Left colon (tissue), 2 donors: ENCODE measurements at regions not wholly inside any gene's neighbourhood (a gene's known extent, or its start where the extent isn't known, plus 50 kb on each side); places are given as distances from the start of the nearest gene placed in this dataset.

Experiments
- ATAC-seq: fragments of 200-7000 bp; cut with Tn5 transposase; one replicate; pipeline ENCODE4 v1.9.1; 2020; ENCODE audit warnings: mild to moderate bottlenecking, moderate library complexity
- DNase-seq, 2 donors: peaks; one replicate each; pipeline ENCODE4 v3.0.0-alpha.2; 2020
- intact Hi-C, 2 donors: fragments of 100-400 bp; cut with DNase I in 1 of 2; cut with micrococcal nuclease in 1 of 2; formaldehyde crosslinking; loops; one replicate each; pipeline versions ENCODE4 v1.11.2 to v1.14.0; 2022; cut with DNase I, micrococcal nuclease
- donor health status: DM: no; HTN: no; CAD: no.
- donor health status: DM: yes; HTN: yes; CAD: no.

DNA sequence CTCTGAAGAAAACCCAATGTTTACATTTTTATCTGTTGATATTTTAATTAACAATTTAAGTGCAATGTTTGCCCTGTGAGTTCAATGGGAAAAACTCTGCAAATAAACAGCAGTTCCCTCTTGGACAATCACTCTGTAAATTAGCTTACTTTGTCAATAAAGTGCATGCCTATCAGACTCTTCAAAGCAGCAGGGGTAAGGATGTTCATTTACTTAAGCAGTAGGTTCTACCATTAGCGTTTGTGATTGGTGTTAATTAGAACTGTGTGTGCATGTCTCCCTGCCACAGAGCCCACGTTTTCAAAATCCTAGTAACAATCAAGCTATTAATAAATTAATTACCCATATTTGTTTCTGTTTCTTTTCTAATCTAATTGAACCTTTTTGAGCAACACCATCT lies 1921.6 kb upstream of the WWC1 start:
- DNase-seq (no peak), ATAC-seq (no peak)
- intact Hi-C loops, result no loop called here

DNA sequence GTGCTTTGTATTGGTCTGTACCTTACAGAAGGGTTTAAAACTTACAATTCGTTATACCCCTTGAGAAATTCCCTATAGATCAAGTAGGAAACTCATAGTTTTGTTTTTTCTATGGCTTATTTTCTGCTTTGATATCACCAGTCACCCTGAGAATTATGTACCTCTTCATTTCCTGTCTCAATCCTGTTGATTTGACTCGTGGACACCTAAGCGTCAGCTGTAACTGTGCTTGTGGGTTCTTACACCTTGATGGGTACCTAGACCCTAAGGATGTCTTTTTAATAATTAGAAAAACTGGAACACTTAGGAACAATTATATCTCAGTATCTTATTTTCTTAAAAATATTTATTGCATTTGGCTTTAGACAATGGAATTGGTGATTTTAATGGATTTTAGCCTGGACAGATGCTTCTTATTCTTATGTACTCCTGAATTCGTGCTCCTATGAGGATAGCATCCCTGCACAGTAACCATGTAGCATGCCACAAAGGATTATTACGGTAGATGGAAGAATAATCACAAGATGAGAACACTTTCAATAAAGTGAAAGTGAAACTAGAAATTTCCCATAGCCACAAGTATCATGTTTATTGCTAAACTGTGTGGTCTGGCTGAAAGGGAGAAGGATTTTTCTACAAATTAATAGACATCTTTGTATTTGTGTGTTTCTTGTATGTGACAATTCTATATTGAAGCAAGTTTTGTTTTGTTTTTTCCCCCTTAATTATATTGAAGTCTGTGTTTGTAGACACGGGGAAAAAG lies 1920.3 kb upstream of the WWC1 start:
- DNase-seq, result no peak
- intact Hi-C loops, result no loop called here

DNA sequence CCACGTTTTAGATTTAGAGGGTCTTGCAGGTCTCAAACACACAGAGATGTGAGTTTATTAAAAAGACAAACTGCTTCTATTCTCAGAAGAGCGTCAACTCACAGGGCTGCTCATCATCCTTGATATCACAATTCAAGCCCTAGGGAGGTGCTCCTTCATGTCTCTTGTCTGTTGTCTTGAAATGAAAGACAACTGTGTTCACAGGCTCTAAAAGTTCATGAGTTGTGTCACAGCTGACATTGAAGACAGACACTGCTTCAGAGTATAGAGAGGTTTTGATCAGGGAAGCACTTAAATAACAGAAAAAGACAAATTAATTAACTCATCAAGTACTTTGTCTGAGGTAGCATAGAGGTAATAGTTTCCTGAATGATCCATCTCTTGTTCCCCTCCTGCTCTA lies 1917.6 kb upstream of the WWC1 start:
- no peak for DNase-seq
- ATAC-seq, result no peak
- intact Hi-C loops, result no loop called here

More for the DNA sequence above, 1920.3 kb upstream of the WWC1 start:
- ATAC-seq, result no peak

DNA sequence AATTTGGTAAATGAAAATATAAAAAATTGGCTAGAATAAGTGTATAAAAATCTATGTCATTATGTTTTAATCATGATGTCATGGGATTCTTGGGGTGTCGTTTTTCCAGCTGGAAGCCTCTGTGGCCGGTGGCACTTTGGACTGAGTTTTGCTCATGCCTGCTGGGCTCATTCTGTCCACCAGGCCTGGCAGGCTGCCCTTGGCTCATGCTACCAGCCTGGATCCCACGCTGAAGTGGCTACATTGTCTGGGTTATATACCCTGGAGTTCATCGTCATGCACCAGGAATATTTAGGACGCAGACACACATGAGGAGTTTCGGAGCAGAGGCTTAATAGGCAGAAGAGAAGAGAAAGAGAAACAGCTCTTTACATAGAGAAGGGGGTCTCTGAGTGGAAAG lies 1913.7 kb upstream of the WWC1 start:
- ATAC-seq (no peak), DNase-seq (no peak)
- intact Hi-C loops, result no loop called here

DNA sequence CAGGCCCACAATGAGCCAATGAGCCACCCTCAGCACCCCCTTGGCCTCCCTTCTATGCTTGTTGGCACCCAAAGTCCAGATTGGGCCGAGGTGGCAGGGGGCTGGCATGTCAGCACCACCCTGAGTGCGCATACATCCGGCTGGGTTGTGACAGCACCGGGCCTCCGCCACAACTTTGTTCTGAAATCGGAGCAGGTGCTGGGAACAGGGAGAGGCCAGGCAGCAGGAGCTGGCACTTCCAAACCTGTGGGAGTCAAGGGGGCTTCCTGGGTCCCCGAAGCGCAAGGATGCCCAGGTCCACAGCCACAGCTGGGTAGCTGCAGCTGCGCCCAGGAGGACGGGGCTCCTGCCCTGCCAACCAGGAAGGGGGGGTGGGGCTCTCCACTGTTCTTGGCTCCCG lies 1911.9 kb upstream of the WWC1 start:
- DNase-seq (no peak), ATAC-seq (no peak)
- intact Hi-C loops, result no loop called here

DNA sequence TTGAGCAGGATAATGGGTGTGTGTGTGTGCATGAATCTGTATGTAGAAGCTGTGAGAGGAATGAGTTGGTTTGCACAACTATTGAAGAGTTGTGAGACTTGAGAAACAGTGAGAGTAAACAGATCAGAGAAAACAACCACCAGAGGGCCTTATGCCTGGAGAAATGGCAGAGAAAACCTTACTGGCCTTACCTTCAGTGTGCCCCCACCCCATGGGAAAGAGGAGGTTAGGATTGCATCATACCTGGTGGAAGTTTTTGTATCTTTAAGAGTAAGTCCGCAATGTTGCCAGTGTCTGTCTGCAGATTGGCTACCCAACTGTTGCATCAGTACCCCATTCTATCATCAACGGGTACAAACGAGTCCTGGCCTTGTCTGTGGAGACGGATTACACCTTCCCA lies 1909.4 kb upstream of the WWC1 start:
- intact Hi-C loops, result no loop called here
- no peak for ATAC-seq
- DNase-seq, result no peak

DNA sequence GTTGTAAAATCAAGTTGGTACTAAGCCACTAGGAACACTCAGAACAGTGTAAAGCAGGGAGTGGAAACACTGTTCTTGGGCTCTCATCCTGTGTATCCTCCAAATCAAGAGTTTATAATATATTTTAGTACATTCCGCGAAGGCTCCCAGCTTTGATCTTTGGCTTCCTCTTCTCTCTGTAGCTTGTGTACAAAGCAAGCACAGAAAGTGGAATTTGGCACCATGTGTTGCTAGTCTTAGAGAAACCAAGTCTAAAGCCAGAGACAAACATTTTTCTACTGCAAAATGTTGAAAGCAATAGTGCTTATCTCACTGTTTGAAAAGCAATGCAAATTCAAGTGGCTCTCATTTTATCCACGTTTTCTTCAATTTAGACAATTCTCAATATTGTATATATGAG lies 1893.3 kb upstream of the WWC1 start:
- DNase-seq (no peak), ATAC-seq (no peak)
- intact Hi-C loops, result no loop called here

DNA sequence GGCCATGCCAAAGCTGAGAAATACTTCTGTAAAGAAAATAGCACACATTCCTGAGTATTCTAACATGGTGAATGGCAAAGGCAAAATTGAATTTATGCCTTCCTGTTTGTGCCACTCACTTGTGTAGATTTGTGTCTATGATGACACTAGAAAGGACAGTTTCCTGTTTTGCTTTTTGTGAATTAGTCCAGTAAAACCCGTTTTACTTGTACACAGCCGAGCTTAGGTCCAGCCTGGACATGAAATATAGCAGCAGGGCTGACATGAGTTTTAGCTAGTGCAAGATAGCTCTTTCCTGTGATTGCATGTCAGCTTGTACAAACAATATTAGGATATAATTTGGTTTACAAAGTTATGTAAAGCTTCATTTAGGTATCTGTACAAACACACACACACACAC lies 1891.7 kb upstream of the WWC1 start:
- DNase-seq (no peak), ATAC-seq (no peak)
- intact Hi-C loops, result no loop called here

DNA sequence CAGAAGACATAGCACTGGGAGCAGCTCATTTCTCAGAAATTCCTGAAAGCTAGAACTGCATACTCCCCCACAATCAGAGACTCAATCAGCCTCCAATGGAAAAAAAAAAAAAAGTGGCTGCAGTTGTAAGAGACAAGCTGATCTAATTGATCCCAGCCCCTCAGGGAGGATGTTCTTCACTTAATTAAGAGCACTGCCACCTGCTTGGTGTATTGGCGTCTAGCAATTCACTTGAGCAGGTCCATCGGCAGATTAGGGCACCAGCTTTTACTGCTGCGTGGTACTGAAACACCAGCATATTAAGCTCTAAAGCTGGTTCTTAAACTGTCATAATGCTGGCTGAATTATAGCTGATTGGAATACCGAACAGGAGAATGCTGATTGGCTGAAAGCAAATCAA lies 1890.1 kb upstream of the WWC1 start:
- ATAC-seq (no peak), DNase-seq (no peak)
- intact Hi-C loops, result no loop called here

DNA sequence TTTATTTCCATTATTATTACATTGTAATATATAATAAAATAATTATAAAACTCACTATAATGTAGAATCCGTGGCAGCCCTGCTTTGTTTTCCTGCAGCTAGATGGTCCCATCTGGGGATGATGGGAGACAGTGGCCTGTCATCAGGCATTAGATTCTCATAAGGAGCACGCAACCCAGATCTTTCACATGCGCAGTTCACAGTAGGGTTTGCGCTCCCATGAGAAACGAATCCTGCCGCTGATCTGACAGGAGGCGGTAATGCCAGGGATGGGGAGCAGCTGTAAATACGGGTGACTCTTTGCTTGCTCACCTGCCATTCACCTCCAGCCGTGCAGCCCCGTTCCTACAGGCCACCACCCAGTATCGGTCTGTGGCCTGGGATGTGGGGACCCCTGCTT lies 1879.3 kb upstream of the WWC1 start:
- DNase-seq (no peak), ATAC-seq (no peak)
- intact Hi-C loops, result no loop called here

DNA sequence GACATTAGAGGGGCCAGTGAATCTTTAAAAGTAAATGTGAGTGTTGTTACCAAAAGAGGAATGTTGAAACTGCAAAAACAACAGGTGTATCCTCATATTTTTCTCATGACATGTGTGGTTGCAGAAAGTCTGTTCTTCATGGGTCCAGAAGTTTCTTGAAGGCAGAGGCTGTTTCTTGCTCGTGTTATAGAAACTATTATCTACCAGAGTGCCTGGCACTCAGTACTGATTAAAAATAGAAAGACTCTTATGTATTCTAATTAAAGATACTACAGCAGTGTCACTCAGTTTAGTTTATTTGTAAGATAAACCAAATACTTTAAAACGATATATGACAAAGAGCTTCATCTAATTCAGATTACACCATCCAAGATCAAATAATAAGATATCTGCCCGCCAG lies 1864.2 kb upstream of the WWC1 start:
- DNase-seq (no peak), ATAC-seq (no peak)
- intact Hi-C loops, result no loop called here

DNA sequence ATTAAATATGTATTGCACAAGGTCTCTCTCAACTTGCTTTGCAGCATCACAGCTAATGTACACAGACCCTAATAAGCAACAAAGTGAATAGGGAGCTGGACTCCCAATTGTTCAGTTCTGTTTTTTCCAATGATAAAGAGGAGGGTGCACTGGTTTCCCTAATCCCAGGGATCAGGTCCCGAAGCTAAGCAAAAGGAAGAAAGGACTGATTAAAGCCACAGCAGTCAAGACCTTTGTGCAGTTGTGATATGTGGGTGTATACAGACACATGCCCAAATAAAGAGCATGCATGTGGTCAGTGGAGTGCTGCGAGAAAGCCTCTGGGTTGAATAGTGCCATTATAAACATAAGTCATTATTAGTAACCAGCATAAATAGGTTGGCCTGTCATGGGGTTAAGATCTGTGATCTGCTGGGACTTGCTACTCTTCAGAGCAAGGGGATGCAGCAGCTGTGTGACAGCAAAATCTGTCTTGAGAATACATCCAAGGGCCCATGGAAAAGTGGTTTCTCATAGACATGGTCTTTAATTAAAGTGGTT lies 1863.1 kb upstream of the WWC1 start:
- intact Hi-C loops, result no loop called here
- no peak for ATAC-seq

DNA sequence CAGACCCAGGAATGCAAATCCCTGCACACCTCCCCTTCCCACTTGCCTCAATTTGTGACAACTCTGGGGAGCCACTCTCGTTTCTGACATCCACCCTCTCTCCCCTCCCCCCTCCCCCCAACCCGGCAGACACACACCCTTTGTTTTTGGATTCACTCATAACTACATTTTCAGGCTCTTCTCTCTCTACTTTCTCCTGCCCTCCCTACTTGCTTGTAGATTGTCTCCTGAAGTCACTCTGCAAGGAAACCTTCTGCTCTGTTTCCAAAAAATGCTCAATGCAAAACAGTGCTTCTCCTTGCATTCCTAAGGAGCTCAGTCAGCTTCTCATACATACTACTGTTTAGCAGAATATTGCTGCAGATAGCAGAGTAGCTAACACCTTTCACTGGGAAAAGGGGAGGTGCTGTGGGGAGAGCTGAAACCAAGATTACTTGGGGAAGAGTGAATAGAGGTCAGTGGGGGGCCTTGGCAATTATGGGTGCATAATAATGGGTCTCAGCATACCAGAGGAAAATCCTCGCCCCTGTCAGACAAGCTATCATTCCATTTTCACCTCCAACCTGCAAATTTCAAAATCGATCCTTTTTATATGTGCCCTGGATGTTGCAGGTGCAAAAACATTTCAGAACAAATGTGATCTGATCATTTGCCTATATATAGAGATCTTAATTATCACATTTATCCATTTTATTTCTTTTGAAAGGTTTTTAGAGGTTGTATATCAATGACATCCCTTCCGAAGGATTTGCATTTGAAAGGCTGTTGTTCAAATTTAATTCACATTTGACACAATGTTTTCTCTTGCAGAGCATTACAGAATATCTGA lies 1860.7 kb upstream of the WWC1 start:
- intact Hi-C loops, result no loop called here
- ATAC-seq (no peak), DNase-seq (no peak)

More for the DNA sequence above, 1863.1 kb upstream of the WWC1 start:
- DNase-seq, result no peak

DNA sequence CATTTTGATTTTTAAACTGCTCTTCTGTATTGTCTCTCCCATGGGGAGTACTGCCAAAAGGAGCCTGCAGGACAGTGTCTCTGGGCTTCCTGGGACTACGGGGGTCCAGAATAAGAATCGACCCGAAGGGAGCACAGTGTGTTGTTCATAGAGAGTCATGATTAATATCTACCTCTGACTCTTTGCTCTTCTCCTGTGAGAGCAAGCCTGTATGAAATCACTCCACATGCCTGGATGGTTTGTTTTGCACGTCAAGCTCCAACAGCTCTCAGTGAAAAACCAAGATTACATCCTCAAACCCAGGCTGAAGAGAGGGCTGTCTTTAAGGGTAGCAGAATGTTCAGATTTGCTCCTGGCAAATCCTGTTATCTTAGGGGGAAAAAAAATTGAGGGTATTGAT lies 1860.0 kb upstream of the WWC1 start:
- no peak for ATAC-seq
- DNase-seq, result no peak
- intact Hi-C loops, result no loop called here

DNA sequence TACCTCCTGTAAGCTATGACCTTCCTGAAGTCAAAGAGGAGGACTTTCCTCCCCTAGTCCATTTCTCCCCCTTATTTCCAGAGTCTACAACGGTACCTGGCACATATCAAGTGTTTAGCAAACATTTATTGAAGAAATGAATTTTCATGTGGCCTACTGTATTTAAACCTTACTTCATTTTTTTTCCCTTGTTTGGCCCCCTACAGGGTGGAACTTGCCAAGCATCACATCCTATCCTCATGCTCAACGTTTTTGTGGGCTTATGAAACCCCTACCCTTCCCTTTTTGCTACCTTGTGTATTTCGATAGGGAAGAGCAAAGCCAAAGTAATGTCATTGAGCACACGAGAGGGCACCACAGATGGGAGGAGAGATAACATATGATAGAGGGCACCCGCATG lies 1857.8 kb upstream of the WWC1 start:
- ATAC-seq, result no peak
- intact Hi-C loops, result no loop called here
- DNase-seq, result no peak

DNA sequence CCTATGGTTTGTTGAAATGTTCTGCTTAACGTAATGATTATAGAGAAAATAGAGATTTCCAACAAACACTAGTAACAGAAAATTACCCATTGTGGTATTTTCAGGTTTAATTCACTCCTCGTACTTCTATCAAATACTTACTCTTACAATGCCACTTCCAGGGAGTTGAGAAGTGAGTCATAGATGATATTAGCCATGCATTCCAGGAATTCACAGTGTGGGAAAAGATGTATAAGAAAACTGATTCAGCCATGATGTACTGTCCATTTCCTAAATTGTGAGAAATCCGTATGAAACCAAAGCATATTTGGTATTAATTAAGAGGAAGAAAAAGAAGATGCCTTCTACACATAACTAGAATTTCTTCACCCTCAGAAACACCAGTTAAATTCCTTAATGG lies 1854.6 kb upstream of the WWC1 start:
- intact Hi-C loops, result no loop called here
- no peak for DNase-seq
- no peak for ATAC-seq

DNA sequence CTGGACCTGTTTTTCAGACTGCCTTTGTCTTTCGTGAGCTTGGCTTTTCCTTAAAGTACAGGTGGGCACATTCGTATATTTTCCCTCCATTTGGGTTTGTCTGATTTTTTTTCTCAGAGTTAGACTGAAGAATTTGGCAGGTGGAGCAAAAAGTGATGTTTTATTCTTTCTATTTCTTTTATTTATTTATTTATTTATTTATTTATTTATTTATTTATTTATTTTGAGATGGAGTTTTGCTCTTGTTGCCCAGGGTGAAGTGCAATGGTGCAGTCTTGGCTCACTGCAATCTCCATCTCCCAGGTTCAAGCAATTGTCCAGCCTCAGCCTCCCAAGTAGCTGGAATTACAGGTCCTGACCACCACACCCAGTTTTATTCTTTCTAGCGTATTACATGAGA lies 1805.1 kb upstream of the WWC1 start:
- DNase-seq (no peak), ATAC-seq (no peak)
- intact Hi-C loops, result no loop called here

DNA sequence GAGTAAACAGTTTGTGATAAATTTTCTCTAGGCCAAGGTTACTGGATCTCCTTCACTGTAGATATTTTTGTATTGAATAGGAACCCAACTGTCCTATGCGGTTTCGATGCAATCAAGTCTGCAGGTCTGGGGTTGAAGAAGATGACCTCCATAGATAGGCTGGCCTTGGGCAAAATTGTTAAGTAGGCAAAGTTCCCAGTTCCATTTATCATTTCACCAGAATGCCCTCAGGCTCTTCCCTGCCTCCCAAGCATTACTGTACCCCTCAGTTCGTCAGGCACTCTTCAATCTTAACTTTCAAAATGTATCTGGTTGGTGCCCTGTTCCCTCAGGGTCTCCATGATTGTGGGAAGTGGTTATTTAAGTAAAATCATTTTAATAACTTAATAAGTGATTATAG lies 1802.9 kb upstream of the WWC1 start:
- no peak for ATAC-seq
- DNase-seq, result no peak
- intact Hi-C loops, result no loop called here

DNA sequence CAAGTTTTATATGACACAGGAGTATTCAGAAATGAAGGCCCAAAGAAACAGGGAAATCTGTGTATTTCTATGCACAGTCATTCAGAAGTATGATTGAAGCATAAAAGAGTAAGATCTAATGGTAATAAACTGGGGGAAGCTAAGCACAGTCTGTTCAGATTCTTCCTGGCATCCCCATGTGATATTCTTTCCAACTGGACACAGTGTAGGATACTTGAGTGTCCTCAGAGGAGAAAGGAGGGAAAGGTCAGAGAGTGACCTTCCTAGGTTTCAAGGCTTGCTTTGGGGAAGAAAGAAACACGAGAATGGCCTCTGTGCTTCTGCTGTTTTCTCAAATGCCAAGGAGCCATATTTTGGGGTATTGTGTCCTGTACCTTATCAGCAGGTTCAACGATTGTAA lies 1798.4 kb upstream of the WWC1 start:
- ATAC-seq (no peak), DNase-seq (no peak)
- intact Hi-C loops, result no loop called here

DNA sequence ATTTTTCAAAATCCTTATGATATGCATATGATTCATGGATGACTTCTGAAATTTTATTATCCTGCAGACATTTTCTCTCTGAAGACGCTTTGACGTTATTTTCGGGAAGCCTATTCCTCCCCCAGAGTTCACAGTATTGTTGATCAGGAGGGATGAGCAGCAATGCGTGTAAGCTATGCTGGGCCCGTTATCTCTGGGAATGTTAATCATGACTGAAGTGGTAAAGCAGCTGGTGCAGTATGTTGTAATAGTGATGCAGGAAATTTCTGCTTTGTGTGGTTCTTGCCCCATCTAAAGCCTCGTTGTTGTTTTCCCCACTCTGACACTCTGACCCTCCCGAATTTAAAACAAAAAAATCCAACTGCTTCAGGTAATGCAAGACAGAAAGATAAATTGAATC lies 1797.8 kb upstream of the WWC1 start:
- no peak for DNase-seq
- no peak for ATAC-seq
- intact Hi-C loops, result no loop called here
